Panc1 (cell line): ENCODE measurements at regions not wholly inside any gene's neighbourhood (a gene's known extent, or its start where the extent isn't known, plus 50 kb on each side); places are given as distances from the start of the nearest gene placed in this dataset.
"Not testable (repeated sequence)": the region's sequence is repeated elsewhere in the genome, so short reads cannot be mapped to it uniquely, and the experiment has no call there.

Source experiments
- ATAC-seq: fragments of 200-7000 bp; cut with Tn5 transposase; 2 replicates; pipeline ENCODE4 v1.9.1; 2020; ENCODE audit warnings: mild to moderate bottlenecking, moderate library complexity
- BruUV-seq: library from RNA; stranded (reverse); fragments of 400-500 nt; replicated peaks from 2 replicates; lab custom pipeline; 2021; lab: Mats Ljungman, UMichigan
- CTCF ChIA-PET: fragments of 300-600 bp; sonication (Branson Sonifier 250); formaldehyde crosslinking; loops from one replicate; lab custom pipeline; 2022; ENCODE audit warnings: antibody characterized with exemption; lab: Charles Lee
- POLR2A ChIA-PET: fragments of 300-600 bp; sonication (Branson Sonifier 250); formaldehyde crosslinking; loops from one replicate; lab custom pipeline; 2022; ENCODE audit warnings: antibody characterized with exemption; lab: Charles Lee
- DNase-seq: peaks from one replicate; pipeline ENCODE4 v3.0.0-alpha.2; 2010; ENCODE audit warnings: low read depth, low spot score
- H3K27ac ChIP-seq: 2 replicates; pipeline ENCODE4 v1.5.1; 2011; ENCODE audit warnings: mild to moderate bottlenecking, low read length, inconsistent platforms
- H3K27me3 ChIP-seq: fragments of 200-500 bp; sonication (Bioruptor generic); 2 replicates; pipeline ENCODE4 v1.6.0; 2014; ENCODE audit warnings: low read length, inconsistent platforms; ENCODE audit not compliant: control insufficient read depth, insufficient read depth
- H3K36me3 ChIP-seq: fragments of 200-500 bp; sonication (Bioruptor generic); 2 replicates; pipeline ENCODE4 v1.5.1; 2014; ENCODE audit warnings: inconsistent platforms, mild to moderate bottlenecking, low read length, moderate library complexity; ENCODE audit not compliant: control insufficient read depth, insufficient read depth
- H3K4me1 ChIP-seq: 2 replicates; pipeline ENCODE4 v1.5.1; 2011; ENCODE audit warnings: inconsistent platforms, mild to moderate bottlenecking, low read length, moderate library complexity; ENCODE audit not compliant: control insufficient read depth, insufficient read depth
- H3K4me3 ChIP-seq, 2 experiments: 2 replicates each; pipeline ENCODE4 v1.5.1; 2011 to 2012; ENCODE audit warnings: low read depth in 2 of 2, low read length in 2 of 2, mild to moderate bottlenecking in 2 of 2, inconsistent platforms in 1 of 2, moderate library complexity in 1 of 2
- H3K9me3 ChIP-seq: fragments of 200-500 bp; sonication (Bioruptor generic); 2 replicates; pipeline ENCODE4 v1.5.1; 2014; ENCODE audit warnings: low read depth, mild to moderate bottlenecking, inconsistent platforms, low read length, moderate library complexity; ENCODE audit not compliant: control insufficient read depth, insufficient read depth
- CTCF ChIP-seq: fragments of 450-650 bp; IDR thresholded peaks from 2 replicates; pipeline ENCODE4 v1.5.1; 2017; ENCODE audit warnings: mild to moderate bottlenecking
- POLR2AphosphoS5 ChIP-seq: IDR thresholded peaks from 2 replicates; pipeline ENCODE4 v1.6.1; 2012; ENCODE audit warnings: mild to moderate bottlenecking, low read depth, low read length, moderate library complexity
- REST ChIP-seq, 2 experiments: IDR thresholded peaks; 2 replicates each; pipeline ENCODE4 v1.6.1; 2011 to 2012; ENCODE audit warnings: low read depth in 2 of 2, control low read depth in 1 of 2, low read length in 1 of 2, mild to moderate bottlenecking in 1 of 2, moderate library complexity in 1 of 2; ENCODE audit not compliant: insufficient read depth in 1 of 2
- SIN3A ChIP-seq: IDR thresholded peaks from 2 replicates; pipeline ENCODE4 v1.6.1; 2012; ENCODE audit warnings: low read depth, mild to moderate bottlenecking, low read length, moderate library complexity, borderline replicate concordance; ENCODE audit not compliant: insufficient read depth
- TCF7L2 ChIP-seq: IDR thresholded peaks from 2 replicates; pipeline ENCODE4 v1.6.1; 2011; ENCODE audit warnings: mild to moderate bottlenecking, low read depth, low read length, inconsistent platforms
- in situ Hi-C: cut with HindIII; loops from 2 replicates; pipeline ENCODE4 v1.10.0; 2016; ENCODE audit warnings: low sequenced_read_pairs, low pct_unique_long_range_greater_than_20kb
- intact Hi-C: fragments of 100-400 bp; cut with micrococcal nuclease; formaldehyde crosslinking; loops from one replicate; pipeline ENCODE4 v1.10.0; 2022; ENCODE audit not compliant: unreplicated experiment

- in situ Hi-C loops, result no loop called here
- BruUV-seq, result no TSS peak
- H3K27me3 ChIP-seq, result no peaks in the 10 kb centered on the region; the same call in 1 of the 2 replicates
- H3K9me3 ChIP-seq, result no peaks in the 10 kb centered on the region
- POLR2A ChIA-PET, result no interaction called here
- CTCF ChIA-PET, result no interaction called here
- DNase-seq (no peak), ATAC-seq (no peak)
- no peak overlapping the region for H3K4me3 ChIP-seq
- intact Hi-C loops, result loop anchor here (5.0 kb wide), 1 partner anchor 288 kb away; no protein-coding TSS in a partner anchor
- H3K4me1 ChIP-seq, result no peaks in the 10 kb centered on the region
- H3K36me3 ChIP-seq, result no peaks in the 10 kb centered on the region
- TF ChIP-seq CTCF, result no peak
- no peak for TF ChIP-seq POLR2AphosphoS5
- no peak for TF ChIP-seq TCF7L2
- no peak for TF ChIP-seq SIN3A
- TF ChIP-seq REST (IDR thresholded peaks at IDR 0.05; ENCODE audit: insufficient read depth in 1 of 2, low read depth in 2 of 2, low read length in 1 of 2), result no peak
- no peak overlapping the region for H3K27ac ChIP-seq
Observed at GRCh38 chr11:12604557-12605153, 69.6 kb upstream of the TEAD1 start.

- no peak overlapping the region for H3K4me3 ChIP-seq
- no peak overlapping the region for H3K27ac ChIP-seq
- H3K36me3 ChIP-seq, result no peaks in the 10 kb centered on the region
- ATAC-seq (no peak), DNase-seq (no peak)
- TF ChIP-seq TCF7L2, result no peak
- no peak for TF ChIP-seq REST (IDR thresholded peaks at IDR 0.05; ENCODE audit: insufficient read depth in 1 of 2, low read depth in 2 of 2, low read length in 1 of 2)
- TF ChIP-seq SIN3A, result no peak
- TF ChIP-seq CTCF, result no peak
- TF ChIP-seq POLR2AphosphoS5, result no peak
- CTCF ChIA-PET, result no interaction called here
- POLR2A ChIA-PET, result no interaction called here
- BruUV-seq, result no TSS peak
- in situ Hi-C loops (no loop called here), intact Hi-C loops (no loop called here)
- no peaks in the 10 kb centered on the region for H3K4me1 ChIP-seq
- H3K27me3 ChIP-seq, result no peaks in the 10 kb centered on the region; the same call in 1 of the 2 replicates
- H3K9me3 ChIP-seq, result 0 out of 2 replicates have a peak, but pooled peaks cover 1% of the 10 kb centered on the region
Observed at GRCh38 chr11:12606597-12606996, 67.6 kb upstream of the TEAD1 start.

GRCh38 chr11:12608678-12609077, 65.5 kb upstream of the TEAD1 start:
- ATAC-seq, in situ Hi-C loops, H3K9me3 ChIP-seq, intact Hi-C loops, CTCF ChIA-PET, BruUV-seq, DNase-seq, H3K27ac ChIP-seq, H3K27me3 ChIP-seq, H3K4me1 ChIP-seq, POLR2A ChIA-PET, H3K4me3 ChIP-seq, H3K36me3 ChIP-seq: not testable (repeated sequence)
